ENCODE measurements at regions not wholly inside any gene's neighbourhood (a gene's known extent, or its start where the extent isn't known, plus 50 kb on each side); places are given as distances from the start of the nearest gene placed in this dataset.

DNA sequence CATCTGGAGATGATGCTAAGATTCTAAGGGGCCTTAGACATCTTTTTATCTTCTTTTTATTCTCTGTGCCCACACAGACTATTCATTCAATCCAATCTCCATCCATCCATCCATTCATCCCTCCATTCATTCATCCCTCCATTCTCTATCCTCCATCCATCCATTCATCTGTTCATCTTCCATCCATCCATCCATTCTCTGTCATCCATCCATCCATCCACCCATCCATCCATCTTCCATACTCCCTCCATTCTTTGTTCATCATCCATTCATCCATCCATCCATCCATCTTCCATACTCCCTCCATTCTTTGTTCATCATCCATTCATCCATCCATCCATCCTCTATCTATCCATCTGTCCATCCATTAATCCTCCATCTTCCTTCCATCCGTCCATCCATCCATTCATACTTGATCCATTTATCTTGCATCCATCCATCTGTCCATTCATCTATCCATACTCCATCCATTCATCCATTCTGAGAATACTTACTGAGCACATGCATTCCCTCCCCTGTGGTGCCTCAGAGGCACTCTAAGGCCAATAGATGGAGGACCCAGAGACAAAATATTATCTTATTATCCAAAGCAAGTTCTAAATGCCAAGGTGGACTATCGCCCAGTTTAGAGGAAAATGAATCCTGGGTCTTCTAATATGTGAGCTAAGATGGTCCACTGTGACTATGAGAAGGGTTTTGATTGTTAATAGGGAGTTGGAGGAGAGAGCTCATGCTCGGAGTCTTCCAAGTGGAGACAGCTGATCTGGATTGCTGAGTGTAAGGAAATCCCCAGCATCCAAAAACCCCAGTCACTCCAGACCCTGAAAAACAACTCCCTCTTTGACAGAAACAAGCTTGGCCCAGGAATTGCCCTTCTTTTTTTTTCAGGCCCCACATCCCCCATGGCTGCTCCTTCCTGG is 152.6 kb upstream of the MYCN start:
- Histone ChIP-seq H3K27ac (no peak overlapping the region), H3K4me3 (no peak overlapping the region), H3K9me3 (no peaks in the 10 kb centered on the region), H3K27me3 (no peaks in the 10 kb centered on the region), H3K4me1 (no peaks in the 10 kb centered on the region), H3K36me3 (replicated peaks in 1 of 2; ENCODE audit: insufficient read depth in 1 of 2, low read depth in 2 of 2) (no peaks in the 10 kb centered on the region)
- intact Hi-C loops (cut with DNase I), result no loop called here
- WGBS, 2 donors, result 62 to 74% methylated on average over 3 of the region's 3 CpGs
- ATAC-seq (no peak), DNase-seq (no peak)
- TF ChIP-seq, protein P1, sequence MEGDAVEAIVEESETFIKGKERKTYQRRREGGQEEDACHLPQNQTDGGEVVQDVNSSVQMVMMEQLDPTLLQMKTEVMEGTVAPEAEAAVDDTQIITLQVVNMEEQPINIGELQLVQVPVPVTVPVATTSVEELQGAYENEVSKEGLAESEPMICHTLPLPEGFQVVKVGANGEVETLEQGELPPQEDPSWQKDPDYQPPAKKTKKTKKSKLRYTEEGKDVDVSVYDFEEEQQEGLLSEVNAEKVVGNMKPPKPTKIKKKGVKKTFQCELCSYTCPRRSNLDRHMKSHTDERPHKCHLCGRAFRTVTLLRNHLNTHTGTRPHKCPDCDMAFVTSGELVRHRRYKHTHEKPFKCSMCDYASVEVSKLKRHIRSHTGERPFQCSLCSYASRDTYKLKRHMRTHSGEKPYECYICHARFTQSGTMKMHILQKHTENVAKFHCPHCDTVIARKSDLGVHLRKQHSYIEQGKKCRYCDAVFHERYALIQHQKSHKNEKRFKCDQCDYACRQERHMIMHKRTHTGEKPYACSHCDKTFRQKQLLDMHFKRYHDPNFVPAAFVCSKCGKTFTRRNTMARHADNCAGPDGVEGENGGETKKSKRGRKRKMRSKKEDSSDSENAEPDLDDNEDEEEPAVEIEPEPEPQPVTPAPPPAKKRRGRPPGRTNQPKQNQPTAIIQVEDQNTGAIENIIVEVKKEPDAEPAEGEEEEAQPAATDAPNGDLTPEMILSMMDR (IDR thresholded peaks at IDR 0.05), result no peak

DNA sequence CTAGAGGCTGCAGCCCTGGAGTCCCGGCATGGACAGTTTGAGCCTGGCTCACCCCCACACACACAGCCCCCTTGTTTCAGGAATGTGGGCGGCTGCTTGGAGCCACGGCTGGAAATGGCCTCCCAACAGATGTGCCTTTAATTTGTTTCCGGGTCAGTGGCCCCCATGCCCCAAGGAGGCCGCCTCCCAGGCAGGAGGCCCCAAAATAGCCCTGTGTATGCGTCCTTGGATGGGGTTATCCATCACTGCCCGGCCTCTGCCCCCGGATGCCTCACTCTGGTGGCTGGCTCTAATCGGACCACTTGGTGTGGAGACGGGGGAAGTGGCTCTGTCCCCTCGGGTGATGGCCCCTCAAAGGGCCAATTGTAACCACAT is 151.9 kb upstream of the MYCN start:
- TF ChIP-seq POLR2A (IDR thresholded peaks at IDR 0.05), result no peak
- TF ChIP-seq, protein P1 (IDR thresholded peaks at IDR 0.05), result no peak
- H3K27ac ChIP-seq, result no peak overlapping the region
- ATAC-seq, result no peak
- no peak overlapping the region for H3K4me3 ChIP-seq
- H3K4me1 ChIP-seq, result no peaks in the 10 kb centered on the region
- no peaks in the 10 kb centered on the region for H3K9me3 ChIP-seq
- no peaks in the 10 kb centered on the region for H3K27me3 ChIP-seq
- intact Hi-C loops (cut with DNase I), result no loop called here
- H3K36me3 ChIP-seq (replicated peaks in 1 of 2; ENCODE audit: insufficient read depth in 1 of 2, low read depth in 2 of 2), result no peaks in the 10 kb centered on the region
- no peak for DNase-seq
- WGBS, 2 donors, result 45 to 58% methylated on average over 9 to 11 of the region's 11 CpGs

DNA sequence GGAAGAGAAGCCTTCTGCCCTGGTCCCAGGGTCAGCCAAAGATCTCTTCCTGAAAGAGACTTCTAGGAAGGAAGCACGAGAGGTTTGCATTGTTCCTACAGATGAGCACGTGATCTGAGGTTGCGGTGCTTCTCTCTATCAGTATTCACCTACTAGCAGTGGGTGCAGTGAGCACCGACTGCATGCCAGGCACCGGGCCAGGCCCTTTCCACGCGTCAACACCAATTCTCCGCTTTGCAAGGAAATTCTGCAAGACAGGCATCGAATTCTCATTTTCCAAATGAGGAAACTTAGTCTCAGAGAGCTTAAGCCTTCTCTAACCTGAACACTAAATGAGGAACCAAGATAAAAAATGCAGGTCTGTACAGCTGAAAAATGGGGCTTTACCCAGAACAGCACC is 151.5 kb upstream of the MYCN start:
- H3K27me3 ChIP-seq, result no peaks in the 10 kb centered on the region
- WGBS, 2 donors, result 65 to 82% methylated on average over 8 to 9 of the region's 9 CpGs
- intact Hi-C loops (cut with DNase I), result no loop called here
- no peak overlapping the region for H3K27ac ChIP-seq
- no peaks in the 10 kb centered on the region for H3K36me3 ChIP-seq (replicated peaks in 1 of 2; ENCODE audit: insufficient read depth in 1 of 2, low read depth in 2 of 2)
- DNase-seq (no peak), ATAC-seq (no peak)
- H3K4me1 ChIP-seq, result no peaks in the 10 kb centered on the region
- no peaks in the 10 kb centered on the region for H3K9me3 ChIP-seq
- TF ChIP-seq, protein P1 (IDR thresholded peaks at IDR 0.05), result no peak
- TF ChIP-seq POLR2A (IDR thresholded peaks at IDR 0.05), result no peak
- no peak overlapping the region for H3K4me3 ChIP-seq

DNA sequence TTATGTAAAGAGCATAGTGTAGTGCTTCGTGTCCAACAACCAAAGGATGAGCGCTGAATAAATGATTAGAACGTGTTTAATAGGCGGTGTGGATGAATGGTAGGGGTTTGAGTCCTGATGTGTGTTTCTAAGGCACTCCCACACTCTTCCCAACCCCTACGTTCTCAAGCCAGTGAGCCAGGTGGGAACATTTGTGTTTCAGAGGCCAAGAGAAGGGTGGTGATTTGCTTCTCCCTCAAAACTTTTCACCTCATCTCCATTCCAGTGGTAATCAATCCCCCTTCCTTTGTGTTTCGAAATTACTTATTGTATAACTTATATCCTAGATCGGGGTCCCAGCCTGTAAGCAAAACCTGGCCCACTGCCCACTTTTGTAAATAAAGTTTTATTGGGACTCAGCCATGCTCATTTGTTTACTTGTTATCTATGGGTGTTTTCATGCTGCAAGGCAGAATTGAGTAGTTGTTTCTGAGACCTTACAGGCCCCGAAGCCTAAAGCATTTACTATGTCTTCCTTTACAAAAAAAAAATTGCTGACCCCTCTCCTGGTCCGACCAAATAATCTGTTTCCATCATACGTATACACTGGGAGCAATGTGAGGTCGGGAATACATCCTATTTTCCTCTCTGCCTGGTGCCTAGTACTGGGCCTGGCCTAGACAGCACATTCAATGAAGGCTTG is 150.8 kb upstream of the MYCN start:
- ATAC-seq (no peak), DNase-seq (no peak)
- H3K4me3 ChIP-seq, result no peak overlapping the region
- H3K9me3 ChIP-seq, result no peaks in the 10 kb centered on the region
- intact Hi-C loops (cut with DNase I), result no loop called here
- H3K27ac ChIP-seq, result no peak overlapping the region
- no peaks in the 10 kb centered on the region for H3K27me3 ChIP-seq
- no peak for TF ChIP-seq POLR2A (IDR thresholded peaks at IDR 0.05)
- TF ChIP-seq, protein P1 (IDR thresholded peaks at IDR 0.05), result no peak
- WGBS, 2 donors, result 81 to 82% methylated on average over 11 of the region's 11 CpGs
- H3K4me1 ChIP-seq, result no peaks in the 10 kb centered on the region
- H3K36me3 ChIP-seq (replicated peaks in 1 of 2; ENCODE audit: insufficient read depth in 1 of 2, low read depth in 2 of 2), result no peaks in the 10 kb centered on the region

Measured in body of pancreas (tissue), 4 donors.